H9 (cell line): ENCODE measurements at regions not wholly inside any gene's neighbourhood (a gene's known extent, or its start where the extent isn't known, plus 50 kb on each side); places are given as distances from the start of the nearest gene placed in this dataset.

Experiments
- DNase-seq: peaks from one replicate; pipeline ENCODE4 v3.0.0-alpha.2; 2017
- H2AFZ ChIP-seq: one replicate; pipeline ENCODE4 v1.6.1; 2013; ENCODE audit warnings: mild to moderate bottlenecking, low read length, control low read depth, moderate library complexity
- H2AK5ac ChIP-seq: 2 replicates; pipeline ENCODE4 v1.6.1; 2013; ENCODE audit warnings: low read length, control low read depth, mixed read lengths; ENCODE audit not compliant: insufficient read length
- H2BK120ac ChIP-seq: one replicate; pipeline ENCODE4 v1.6.1; 2013; ENCODE audit warnings: low read depth, mild to moderate bottlenecking, low read length, control low read depth, inconsistent platforms; ENCODE audit not compliant: poor library complexity, severe bottlenecking
- H2BK12ac ChIP-seq: 2 replicates; pipeline ENCODE4 v1.6.1; 2013; ENCODE audit warnings: low read length, control low read depth, mixed read lengths, low read depth; ENCODE audit not compliant: insufficient read length
- H2BK15ac ChIP-seq: 2 replicates; pipeline ENCODE4 v1.6.1; 2013; ENCODE audit warnings: low read depth, low read length, control low read depth
- H2BK20ac ChIP-seq: one replicate; pipeline ENCODE4 v1.6.1; 2013; ENCODE audit warnings: low read depth, mild to moderate bottlenecking, low read length, control low read depth, inconsistent platforms; ENCODE audit not compliant: poor library complexity, severe bottlenecking
- H2BK5ac ChIP-seq: 2 replicates; pipeline ENCODE4 v1.6.1; 2013; ENCODE audit warnings: low read length, control low read depth, mixed read lengths; ENCODE audit not compliant: insufficient read length
- H3K14ac ChIP-seq: 2 replicates; pipeline ENCODE4 v1.6.1; 2013; ENCODE audit warnings: low read length, control low read depth; ENCODE audit not compliant: insufficient read depth
- H3K18ac ChIP-seq: 2 replicates; pipeline ENCODE4 v1.6.1; 2013; ENCODE audit warnings: low read depth, mild to moderate bottlenecking, mixed read lengths, low read length, control low read depth; ENCODE audit not compliant: insufficient read length
- H3K23ac ChIP-seq: 2 replicates; pipeline ENCODE4 v1.6.1; 2013; ENCODE audit warnings: low read length, control low read depth, mixed read lengths, low read depth; ENCODE audit not compliant: insufficient read length
- H3K23me2 ChIP-seq: 2 replicates; pipeline ENCODE4 v1.6.1; 2013; ENCODE audit warnings: low read depth, mild to moderate bottlenecking, mixed read lengths, low read length, control low read depth; ENCODE audit not compliant: insufficient read length, poor library complexity, severe bottlenecking
- H3K27ac ChIP-seq: 2 replicates; pipeline ENCODE4 v1.5.1; 2013; ENCODE audit warnings: low read length, control low read depth, mixed read lengths, low read depth; ENCODE audit not compliant: insufficient read length
- H3K27me3 ChIP-seq: 2 replicates; pipeline ENCODE4 v1.6.1; 2013; ENCODE audit warnings: low read length, control low read depth, inconsistent platforms; ENCODE audit not compliant: insufficient read depth
- H3K4ac ChIP-seq: 2 replicates; pipeline ENCODE4 v1.6.1; 2013; ENCODE audit warnings: low read depth, mild to moderate bottlenecking, control low read depth, inconsistent platforms, low read length, moderate library complexity
- H3K4me1 ChIP-seq: 2 replicates; pipeline ENCODE4 v1.6.1; 2013; ENCODE audit warnings: low read length, control low read depth, inconsistent platforms; ENCODE audit not compliant: insufficient read depth
- H3K4me2 ChIP-seq: 2 replicates; pipeline ENCODE4 v1.6.1; 2013; ENCODE audit warnings: low read length, control low read depth, mixed read lengths; ENCODE audit not compliant: insufficient read length, insufficient read depth
- H3K56ac ChIP-seq: 2 replicates; pipeline ENCODE4 v1.6.1; 2013; ENCODE audit warnings: low read depth, mild to moderate bottlenecking, mixed read lengths, low read length, control low read depth; ENCODE audit not compliant: insufficient read length
- H3K79me1 ChIP-seq: 2 replicates; pipeline ENCODE4 v1.6.1; 2013; ENCODE audit warnings: low read depth, mild to moderate bottlenecking, moderate library complexity, low read length, control low read depth, inconsistent platforms; ENCODE audit not compliant: insufficient read depth, poor library complexity, severe bottlenecking
- H3K79me2 ChIP-seq: 2 replicates; pipeline ENCODE4 v1.6.1; 2013; ENCODE audit warnings: low read length, control low read depth, inconsistent platforms; ENCODE audit not compliant: insufficient read depth
- H3K9ac ChIP-seq: 2 replicates; pipeline ENCODE4 v1.6.1; 2013; ENCODE audit warnings: low read length, control low read depth, mixed read lengths; ENCODE audit not compliant: insufficient read length; ENCODE audit errors: extremely low read depth
- H3K9me3 ChIP-seq: one replicate; pipeline ENCODE4 v1.6.1; 2013; ENCODE audit warnings: low read depth, low read length, inconsistent platforms; ENCODE audit not compliant: control insufficient read depth
- H3T11ph ChIP-seq: one replicate; pipeline ENCODE4 v1.6.1; 2013; ENCODE audit warnings: mild to moderate bottlenecking, low read length, control low read depth, inconsistent platforms
- H4K20me1 ChIP-seq: one replicate; pipeline ENCODE4 v1.6.1; 2013; ENCODE audit not compliant: control insufficient read depth, insufficient read length, insufficient read depth
- H4K5ac ChIP-seq: 2 replicates; pipeline ENCODE4 v1.6.1; 2013; ENCODE audit warnings: low read depth, mild to moderate bottlenecking, mixed read lengths, low read length, control low read depth; ENCODE audit not compliant: insufficient read length
- H4K8ac ChIP-seq: replicated peaks from 2 replicates; pipeline ENCODE4 v1.6.1; 2013; ENCODE audit warnings: low read length, control low read depth, mixed read lengths, low read depth; ENCODE audit not compliant: insufficient read length
- H4K91ac ChIP-seq: 2 replicates; pipeline ENCODE4 v1.6.1; 2013; ENCODE audit warnings: low read depth, mild to moderate bottlenecking, moderate library complexity, mixed read lengths, low read length, control low read depth; ENCODE audit not compliant: insufficient read length
- H3K27ac Mint-ChIP-seq, 3 experiments: 2 replicates in 2 of 3; 3 replicates in 1 of 3; pipeline ENCODE4 v1.8.0; 2020 to 2021; ENCODE audit warnings: mixed read lengths in 3 of 3, mild to moderate bottlenecking in 1 of 3, moderate library complexity in 1 of 3
- H3K27me3 Mint-ChIP-seq: 2 replicates; pipeline ENCODE4 v1.8.0; 2021; ENCODE audit warnings: low read depth, mild to moderate bottlenecking, moderate library complexity, mixed read lengths
- H3K36me3 Mint-ChIP-seq, 3 experiments: 2 replicates in 2 of 3; 3 replicates in 1 of 3; pipeline ENCODE4 v1.8.0; 2020 to 2021; ENCODE audit warnings: low read depth in 3 of 3, mixed read lengths in 3 of 3; ENCODE audit not compliant: insufficient read depth in 1 of 3
- H3K4me1 Mint-ChIP-seq, 2 experiments: 2 replicates each; pipeline ENCODE4 v1.8.0; 2020; ENCODE audit warnings: mixed read lengths in 2 of 2
- H3K4me3 Mint-ChIP-seq, 2 experiments: 2 replicates in 1 of 2; 3 replicates in 1 of 2; pipeline ENCODE4 v1.8.0; 2020 to 2021; ENCODE audit warnings: mild to moderate bottlenecking in 2 of 2, mixed read lengths in 2 of 2, moderate library complexity in 1 of 2
- H3K9me3 Mint-ChIP-seq, 2 experiments: 2 replicates in 1 of 2; 3 replicates in 1 of 2; pipeline ENCODE4 v1.8.0; 2020; ENCODE audit warnings: mild to moderate bottlenecking in 2 of 2, mixed read lengths in 2 of 2, moderate library complexity in 1 of 2
- WGBS: extraction: QIAGEN DNeasy Blood & Tissue Kit; methylation state at CpG from one replicate; pipeline ENCODE4 v1.1.7; 2013; ENCODE audit warnings: missing lambda C conversion rate, low lambda C conversion rate, mixed read lengths; ENCODE audit not compliant: insufficient read length; ENCODE audit errors: extremely low coverage; 5-methylcytosine and 5-hydroxymethylcytosine counted together
- TF ChIP-seq, protein P1 (sequence below): fragments of 200-600 bp; sonication (generic); conservative IDR thresholded peaks from 3 replicates; pipeline ENCODE4 v1.8.0; 2021; ENCODE audit warnings: antibody characterized with exemption, mild to moderate bottlenecking

DNA sequence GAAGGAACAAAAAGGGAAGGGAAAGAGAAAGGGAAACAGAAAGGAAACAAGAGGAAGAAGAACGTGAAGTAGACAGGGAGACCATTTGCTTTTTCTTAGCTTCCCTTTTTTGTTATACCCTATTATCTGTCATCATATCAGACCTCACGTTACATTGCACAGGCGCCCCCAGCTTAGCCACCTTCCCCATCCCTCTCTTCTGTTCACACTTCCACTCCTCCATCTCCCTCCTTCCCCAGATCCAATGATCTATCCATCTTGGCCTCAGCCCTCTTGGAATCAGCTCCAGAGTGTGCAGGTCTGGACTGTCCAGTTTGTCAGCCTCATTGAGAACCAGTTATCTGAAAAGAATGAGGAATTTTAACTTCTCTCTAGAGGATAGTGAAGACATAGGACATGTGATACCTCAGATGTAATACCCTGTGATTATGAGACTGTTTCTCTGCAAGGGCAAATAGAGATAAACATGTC is 101.1 kb upstream of the ERRFI1 start:
- Histone ChIP-seq H2AFZ (no peak overlapping the region), H3K4me1 (no peaks in the 10 kb centered on the region), H2BK120ac (no peak overlapping the region), H2BK15ac (no peak overlapping the region), H3K79me2 (no peaks in the 10 kb centered on the region), H3K9me3 (peaks cover 10% of the 10 kb centered on the region), H3K23ac (no peak overlapping the region), H3K27me3 (no peaks in the 10 kb centered on the region), H3K4ac (no peak overlapping the region), H2BK20ac (no peak overlapping the region), H4K8ac (no peak overlapping the region), H3K4me2 (no peak overlapping the region), H3K23me2 (no peaks in the 10 kb centered on the region), H2BK5ac (no peak overlapping the region), H3T11ph (no peak overlapping the region), H3K18ac (no peak overlapping the region), H3K14ac (no peak overlapping the region), H3K27ac (no peak overlapping the region), H4K5ac (no peak overlapping the region), H2BK12ac (no peak overlapping the region), H2AK5ac (no peak overlapping the region), H3K9ac (no peak overlapping the region), H3K56ac (no peak overlapping the region), H3K79me1 (no peaks in the 10 kb centered on the region), H4K20me1 (no peaks in the 10 kb centered on the region), H4K91ac (no peak overlapping the region)
- DNase-seq, result no peak
- Mint-ChIP-seq H3K36me3 (peaks cover 12 to 29% (median 12%) of the 10 kb centered on the region in 3 experiments), H3K4me3 (no peak overlapping the region), H3K27me3 (no peaks in the 10 kb centered on the region), H3K27ac (no peak overlapping the region), H3K9me3 (peaks cover 24 to 32% of the 10 kb centered on the region in 2 experiments), H3K4me1 (peaks cover 0 to under 1% of the 10 kb centered on the region in 2 experiments; a peak in 1 of 4 replicates)
- no CpG with 5 or more reads among the region's 3 CpGs for WGBS
- TF ChIP-seq, protein P1, sequence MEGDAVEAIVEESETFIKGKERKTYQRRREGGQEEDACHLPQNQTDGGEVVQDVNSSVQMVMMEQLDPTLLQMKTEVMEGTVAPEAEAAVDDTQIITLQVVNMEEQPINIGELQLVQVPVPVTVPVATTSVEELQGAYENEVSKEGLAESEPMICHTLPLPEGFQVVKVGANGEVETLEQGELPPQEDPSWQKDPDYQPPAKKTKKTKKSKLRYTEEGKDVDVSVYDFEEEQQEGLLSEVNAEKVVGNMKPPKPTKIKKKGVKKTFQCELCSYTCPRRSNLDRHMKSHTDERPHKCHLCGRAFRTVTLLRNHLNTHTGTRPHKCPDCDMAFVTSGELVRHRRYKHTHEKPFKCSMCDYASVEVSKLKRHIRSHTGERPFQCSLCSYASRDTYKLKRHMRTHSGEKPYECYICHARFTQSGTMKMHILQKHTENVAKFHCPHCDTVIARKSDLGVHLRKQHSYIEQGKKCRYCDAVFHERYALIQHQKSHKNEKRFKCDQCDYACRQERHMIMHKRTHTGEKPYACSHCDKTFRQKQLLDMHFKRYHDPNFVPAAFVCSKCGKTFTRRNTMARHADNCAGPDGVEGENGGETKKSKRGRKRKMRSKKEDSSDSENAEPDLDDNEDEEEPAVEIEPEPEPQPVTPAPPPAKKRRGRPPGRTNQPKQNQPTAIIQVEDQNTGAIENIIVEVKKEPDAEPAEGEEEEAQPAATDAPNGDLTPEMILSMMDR, result no peak
